ENCODE measurements at regions not wholly inside any gene's neighbourhood (a gene's known extent, or its start where the extent isn't known, plus 50 kb on each side); places are given as distances from the start of the nearest gene placed in this dataset.
"Not testable (repeated sequence)": the region's sequence is repeated elsewhere in the genome, so short reads cannot be mapped to it uniquely, and the experiment has no call there.

GRCh38 chr2:109721135-109721534 is 73.0 kb upstream of the RGPD5 start:
- TF ChIP-seq, protein P1, sequence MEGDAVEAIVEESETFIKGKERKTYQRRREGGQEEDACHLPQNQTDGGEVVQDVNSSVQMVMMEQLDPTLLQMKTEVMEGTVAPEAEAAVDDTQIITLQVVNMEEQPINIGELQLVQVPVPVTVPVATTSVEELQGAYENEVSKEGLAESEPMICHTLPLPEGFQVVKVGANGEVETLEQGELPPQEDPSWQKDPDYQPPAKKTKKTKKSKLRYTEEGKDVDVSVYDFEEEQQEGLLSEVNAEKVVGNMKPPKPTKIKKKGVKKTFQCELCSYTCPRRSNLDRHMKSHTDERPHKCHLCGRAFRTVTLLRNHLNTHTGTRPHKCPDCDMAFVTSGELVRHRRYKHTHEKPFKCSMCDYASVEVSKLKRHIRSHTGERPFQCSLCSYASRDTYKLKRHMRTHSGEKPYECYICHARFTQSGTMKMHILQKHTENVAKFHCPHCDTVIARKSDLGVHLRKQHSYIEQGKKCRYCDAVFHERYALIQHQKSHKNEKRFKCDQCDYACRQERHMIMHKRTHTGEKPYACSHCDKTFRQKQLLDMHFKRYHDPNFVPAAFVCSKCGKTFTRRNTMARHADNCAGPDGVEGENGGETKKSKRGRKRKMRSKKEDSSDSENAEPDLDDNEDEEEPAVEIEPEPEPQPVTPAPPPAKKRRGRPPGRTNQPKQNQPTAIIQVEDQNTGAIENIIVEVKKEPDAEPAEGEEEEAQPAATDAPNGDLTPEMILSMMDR (IDR thresholded peaks at IDR 0.05; ENCODE audit: insufficient read depth, low read depth, low read length, missing control alignments): no peak
- no peak overlapping the region for H3K4me3 ChIP-seq (ENCODE audit: low read length)
- peak; percentile 92 for DNase-seq (ENCODE audit: low read depth)

DNA sequence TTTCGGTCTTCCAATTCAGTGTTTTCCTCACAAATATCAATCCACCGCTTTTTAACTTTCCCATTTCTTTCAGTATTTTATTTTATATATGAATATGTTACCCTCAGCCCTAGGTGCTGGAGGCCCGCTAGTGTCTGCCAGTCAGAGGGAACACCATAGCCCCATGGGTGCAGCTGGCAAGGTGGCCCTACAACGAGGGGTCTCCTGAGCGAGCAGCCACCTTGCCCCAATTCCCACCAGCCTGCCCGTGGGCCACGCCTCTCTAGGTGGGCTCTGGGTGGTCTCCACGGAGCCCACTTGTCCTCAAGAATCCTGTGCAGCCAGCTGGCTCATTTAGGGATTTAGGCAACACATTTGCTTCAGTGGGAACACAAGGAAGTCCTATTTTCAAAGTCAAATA is 72.5 kb upstream of the RGPD5 start:
- TF ChIP-seq, protein P1 (IDR thresholded peaks at IDR 0.05; ENCODE audit: insufficient read depth, low read depth, low read length, missing control alignments): no peak
- DNase-seq (ENCODE audit: low read depth): no peak
- no peak overlapping the region for H3K4me3 ChIP-seq (ENCODE audit: low read length)

- TF ChIP-seq, protein P1 (IDR thresholded peaks at IDR 0.05; ENCODE audit: insufficient read depth, low read depth, low read length, missing control alignments): no peak
- no peak overlapping the region for H3K4me3 ChIP-seq (ENCODE audit: low read length)
These were observed 72.1 kb upstream of the RGPD5 start for GRCh38 chr2:109722026-109722425.

DNA sequence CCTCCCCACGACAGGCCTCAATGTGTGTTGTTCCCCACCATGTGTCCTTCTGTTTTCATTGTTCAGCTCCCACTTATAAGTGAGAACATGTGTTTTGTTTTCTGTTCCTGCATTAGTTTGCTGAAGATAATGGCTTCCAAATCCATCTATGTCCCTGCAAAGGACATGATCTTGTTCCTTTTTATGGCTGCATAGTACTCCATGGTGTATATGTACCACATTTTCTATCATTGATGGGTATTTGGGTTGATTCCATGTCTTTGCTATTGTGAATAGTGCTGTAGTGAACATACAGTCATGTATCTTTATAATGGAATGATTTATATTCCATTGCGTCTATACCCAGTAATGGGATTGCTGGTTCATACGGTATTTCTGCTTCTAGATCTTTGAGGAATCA is 71.5 kb upstream of the RGPD5 start:
- DNase-seq (ENCODE audit: low read depth); H3K4me3 ChIP-seq (ENCODE audit: low read length): not testable (repeated sequence)

More at GRCh38 chr2:109722026-109722425, 72.1 kb upstream of the RGPD5 start:
- peak; percentile 77 for DNase-seq (ENCODE audit: low read depth)

GRCh38 chr2:109723153-109723552 is 71.0 kb upstream of the RGPD5 start:
- DNase-seq (ENCODE audit: low read depth): not testable (repeated sequence)

DNA sequence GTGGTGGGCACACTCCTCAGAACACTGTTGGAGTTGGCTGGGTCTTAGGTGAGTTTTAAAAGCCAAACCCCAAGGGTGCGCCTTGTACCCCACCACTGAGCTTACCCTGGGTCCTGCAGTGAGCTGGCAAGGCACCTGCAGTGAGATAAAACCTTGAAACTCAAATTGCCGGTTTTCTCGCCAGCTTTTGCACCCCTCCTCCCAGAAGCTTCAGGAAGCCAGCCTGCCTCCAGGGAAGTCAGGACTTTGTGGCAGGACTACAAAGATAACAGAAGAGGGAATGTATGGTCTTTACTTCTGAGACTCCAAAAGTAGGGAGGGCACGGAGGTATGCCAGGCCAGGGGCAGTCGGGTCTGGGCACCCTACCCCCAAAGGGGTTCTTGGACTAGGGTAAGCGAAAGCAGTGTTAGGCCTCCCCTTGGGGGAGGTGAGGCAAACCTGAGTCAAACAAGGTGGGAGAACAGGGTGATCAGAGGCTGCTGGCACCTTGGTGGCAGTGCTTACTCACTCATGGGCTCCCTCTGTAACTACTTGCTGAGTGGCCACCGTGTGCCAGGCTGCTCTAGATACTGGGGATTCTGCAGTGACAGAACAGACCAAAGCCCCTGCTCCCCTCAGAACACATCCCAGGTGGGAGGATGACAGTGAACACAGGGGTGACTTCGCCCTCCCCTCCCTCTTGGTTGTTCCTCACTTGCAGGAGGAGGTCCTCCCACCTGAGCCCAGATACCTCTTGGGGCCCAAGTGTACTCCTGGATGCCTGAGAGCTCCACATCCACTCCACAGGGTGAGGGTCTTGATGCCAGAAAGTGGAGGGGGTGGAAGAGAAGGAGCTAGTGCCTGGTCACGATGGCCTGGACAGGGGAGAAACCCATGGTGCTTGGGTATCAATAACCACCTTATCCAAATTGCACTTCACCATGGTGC is 69.3 kb upstream of the RGPD5 start:
- H3K4me3 ChIP-seq (ENCODE audit: low read length): no peak overlapping the region
- TF ChIP-seq, protein P1 (IDR thresholded peaks at IDR 0.05; ENCODE audit: insufficient read depth, low read depth, low read length, missing control alignments): no peak
- no peak for DNase-seq (ENCODE audit: low read depth)

More at GRCh38 chr2:109723153-109723552, 71.0 kb upstream of the RGPD5 start:
- H3K4me3 ChIP-seq (ENCODE audit: low read length): not testable (repeated sequence)

GRCh38 chr2:109726379-109727270 is 67.5 kb upstream of the RGPD5 start:
- DNase-seq (ENCODE audit: low read depth): no peak
- TF ChIP-seq, protein P1 (IDR thresholded peaks at IDR 0.05; ENCODE audit: insufficient read depth, low read depth, low read length, missing control alignments): no peak
- H3K4me3 ChIP-seq (ENCODE audit: low read length): no peak overlapping the region
